Tongue (tissue), 1 donor: ENCODE measurements at regions not wholly inside any gene's neighbourhood (a gene's known extent, or its start where the extent isn't known, plus 50 kb on each side); places are given as distances from the start of the nearest gene placed in this dataset.

Experiments used
- DNase-seq: peaks from one replicate; pipeline ENCODE4 v3.0.0-alpha.2; 2015

DNA sequence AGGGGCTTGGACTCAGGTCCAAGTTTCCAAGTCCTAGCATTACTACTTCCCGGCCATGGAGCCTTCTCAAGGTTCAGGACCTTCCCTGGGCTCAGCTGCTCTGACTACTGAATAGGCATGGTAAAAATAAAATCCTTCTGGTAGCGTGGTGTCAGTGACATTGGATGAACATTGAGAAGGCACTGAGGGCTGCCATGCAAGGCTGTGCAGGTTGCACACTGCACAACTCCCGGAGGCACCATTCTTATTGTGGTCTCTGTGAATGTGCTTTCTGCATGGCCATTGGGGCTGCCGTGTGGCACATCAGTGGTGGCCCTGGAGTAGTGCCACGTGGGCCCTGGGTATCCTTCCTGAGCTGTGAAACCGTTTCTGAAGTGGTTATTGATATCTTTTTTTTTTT is 250.2 kb upstream of the CIBAR2 start:
- no peak for DNase-seq

DNA sequence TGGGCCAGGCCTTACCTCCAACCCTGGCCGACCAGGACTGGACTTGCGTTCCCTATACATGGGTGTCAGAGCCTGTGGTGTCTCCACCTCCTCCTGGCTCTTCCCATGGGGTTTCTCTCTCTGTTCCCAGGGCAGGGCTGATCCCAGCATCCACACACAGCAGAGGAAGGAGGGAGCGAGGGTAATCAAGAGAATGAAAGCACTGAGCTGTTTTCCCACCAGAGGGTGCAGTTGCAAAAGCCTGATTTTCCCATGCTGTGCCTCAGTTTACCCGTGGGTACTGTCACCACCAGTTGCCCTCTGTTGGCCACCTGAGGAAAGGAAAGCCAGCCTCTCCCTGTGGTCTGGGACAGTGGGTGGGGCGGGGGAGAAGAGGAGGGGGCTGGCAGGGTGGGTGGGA is 249.7 kb upstream of the GSE1 start:
- no peak for DNase-seq

DNA sequence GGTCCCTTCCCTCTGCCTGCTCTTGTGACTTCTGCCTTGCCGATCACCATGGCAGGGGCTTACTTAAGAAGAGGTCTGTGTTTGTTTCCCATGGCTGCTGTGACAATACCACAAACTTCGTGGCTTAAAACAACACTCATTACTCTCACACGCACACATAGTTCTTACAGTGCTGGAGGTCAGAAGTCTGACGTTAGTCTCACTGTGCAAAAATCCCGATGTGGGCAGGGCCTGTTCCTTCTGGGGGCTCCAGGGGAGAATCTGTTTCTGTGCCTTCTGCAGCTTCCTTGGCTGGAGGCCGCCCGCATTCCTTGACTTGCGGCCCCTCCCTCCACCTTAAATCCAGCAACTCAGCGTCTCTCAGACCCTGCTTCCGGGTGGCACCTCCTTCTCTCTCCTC is 249.2 kb upstream of the GSE1 start:
- no peak for DNase-seq

DNA sequence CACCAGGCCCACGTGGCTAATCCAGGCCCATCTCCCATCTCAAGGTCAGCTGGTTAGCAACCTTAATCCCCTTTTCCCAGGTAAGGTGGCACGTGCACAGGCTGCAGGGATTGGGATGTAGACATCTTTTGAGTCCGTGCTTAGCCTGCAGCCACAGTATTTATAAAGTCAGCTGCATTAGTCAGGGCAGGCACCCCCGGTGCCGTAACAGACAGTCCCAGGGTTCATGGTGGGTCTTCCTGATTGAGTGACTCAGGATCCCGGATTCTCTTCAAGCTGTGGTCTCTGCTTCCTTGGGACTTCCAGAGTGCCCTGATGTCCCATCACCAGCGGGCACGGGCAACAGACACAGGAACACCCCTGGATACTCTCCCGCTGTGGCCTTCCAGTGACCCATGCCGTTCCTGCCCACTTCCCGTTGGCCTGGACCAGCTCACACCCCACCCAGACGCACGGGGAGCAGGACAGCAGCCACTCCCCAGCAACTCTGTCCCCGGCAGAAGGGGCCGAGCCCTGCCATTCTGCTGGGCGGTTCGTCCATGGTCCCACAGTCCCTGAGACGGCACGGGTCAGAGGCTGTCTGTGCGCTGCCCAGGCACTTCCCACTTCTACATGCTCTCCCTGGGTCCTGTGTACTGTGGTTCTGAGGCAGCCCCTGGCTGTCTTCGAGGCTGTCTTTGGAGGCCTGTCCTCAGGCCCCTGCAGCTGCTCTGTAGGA is 248.6 kb upstream of the GSE1 start:
- DNase-seq = no peak

DNA sequence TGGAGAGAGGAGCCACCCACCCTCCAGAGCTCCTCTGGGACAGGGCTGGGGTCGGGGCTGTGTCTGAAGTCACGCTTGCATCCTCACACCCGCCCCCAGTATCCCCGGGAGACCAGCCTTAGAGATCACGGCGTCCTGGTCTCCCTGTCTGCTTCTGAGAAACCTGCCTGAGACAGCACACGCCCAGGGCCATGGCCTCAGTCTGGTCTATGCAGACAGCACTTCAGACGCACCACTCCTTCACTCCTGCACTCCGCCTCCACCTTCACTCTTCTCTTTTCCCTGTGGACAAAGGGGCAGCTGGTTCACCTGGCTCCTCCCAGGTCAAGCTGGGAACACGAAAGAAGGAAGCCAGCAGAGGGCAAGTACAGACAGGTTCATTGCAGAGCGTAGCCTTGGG is 248.0 kb upstream of the GSE1 start:
- no peak for DNase-seq

DNA sequence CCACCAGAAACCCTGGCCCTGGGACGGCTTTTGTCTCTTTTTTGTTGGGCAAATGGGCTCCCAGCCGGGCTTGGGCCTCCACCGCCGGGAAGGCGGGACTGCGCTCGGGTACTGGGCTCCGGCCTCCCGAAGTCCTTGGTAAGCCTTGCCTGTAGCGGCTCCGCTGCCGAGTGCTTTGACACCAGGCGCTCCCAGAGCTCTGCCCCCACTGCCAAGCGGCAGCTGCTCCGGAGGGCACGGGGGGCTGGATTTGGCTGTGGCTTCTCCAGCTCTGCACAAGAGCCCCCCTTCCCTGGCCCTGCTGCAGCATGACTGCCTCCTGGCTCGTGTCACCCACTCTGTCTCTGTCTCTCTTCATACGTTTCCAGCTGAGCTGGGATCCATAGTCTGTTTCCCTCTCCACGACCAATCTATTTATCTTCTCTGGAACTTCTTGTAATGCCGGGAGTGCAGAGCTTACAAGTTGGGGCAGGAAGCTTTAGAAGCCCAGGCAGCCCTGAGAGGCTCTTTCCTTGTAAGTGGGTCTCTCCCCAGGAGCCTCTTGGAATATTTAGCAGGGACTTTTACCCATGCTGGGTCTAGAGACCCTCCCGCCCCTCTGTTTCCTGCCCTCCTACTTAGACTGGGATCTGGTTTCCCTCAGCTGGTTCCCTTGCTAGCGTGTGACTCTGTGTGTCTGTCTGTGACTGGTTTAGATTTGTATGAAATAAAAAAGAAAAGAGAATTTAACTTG is 246.9 kb upstream of the GSE1 start:
- peak; percentile 95 for DNase-seq

DNA sequence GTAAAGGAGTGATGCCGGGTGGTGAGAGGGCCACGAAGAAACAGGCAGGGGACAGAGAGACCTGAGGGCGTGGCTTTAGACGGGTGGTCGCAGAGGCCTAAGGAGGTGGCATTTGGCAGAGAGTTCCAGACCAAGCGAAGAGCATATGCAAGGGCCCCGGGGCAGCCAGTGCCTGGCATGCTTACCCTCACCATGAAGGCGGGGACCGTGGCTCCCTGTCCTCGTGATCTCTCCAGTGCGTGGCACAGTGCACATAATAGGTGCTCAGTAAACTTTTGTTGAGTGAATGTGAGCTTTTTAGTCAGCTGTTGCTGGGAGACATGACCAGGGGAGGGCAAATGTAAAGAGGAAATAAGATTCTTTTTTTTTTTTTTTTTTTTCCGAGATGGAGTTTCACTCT is 245.6 kb upstream of the GSE1 start:
- DNase-seq = no peak

DNA sequence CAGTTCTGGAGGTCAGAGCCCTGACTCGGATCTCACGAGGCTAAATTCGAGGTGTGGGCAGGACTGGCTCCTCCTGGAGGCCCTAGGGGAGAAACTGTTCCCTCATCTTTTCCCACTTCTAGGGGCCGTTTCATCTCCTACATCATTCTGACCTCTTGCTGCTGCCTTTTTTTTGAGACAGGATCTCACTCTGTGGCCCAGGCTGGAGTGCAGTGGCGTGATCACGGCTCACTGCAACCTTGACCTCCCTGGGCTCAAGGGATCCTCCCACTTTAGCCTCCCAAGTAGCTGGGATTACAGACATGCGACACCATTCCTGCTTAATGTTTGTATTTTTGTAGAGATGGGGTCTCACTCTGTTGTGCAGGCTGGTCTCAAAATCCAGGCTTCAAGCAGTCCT is 244.1 kb upstream of the GSE1 start:
- DNase-seq = no peak

DNA sequence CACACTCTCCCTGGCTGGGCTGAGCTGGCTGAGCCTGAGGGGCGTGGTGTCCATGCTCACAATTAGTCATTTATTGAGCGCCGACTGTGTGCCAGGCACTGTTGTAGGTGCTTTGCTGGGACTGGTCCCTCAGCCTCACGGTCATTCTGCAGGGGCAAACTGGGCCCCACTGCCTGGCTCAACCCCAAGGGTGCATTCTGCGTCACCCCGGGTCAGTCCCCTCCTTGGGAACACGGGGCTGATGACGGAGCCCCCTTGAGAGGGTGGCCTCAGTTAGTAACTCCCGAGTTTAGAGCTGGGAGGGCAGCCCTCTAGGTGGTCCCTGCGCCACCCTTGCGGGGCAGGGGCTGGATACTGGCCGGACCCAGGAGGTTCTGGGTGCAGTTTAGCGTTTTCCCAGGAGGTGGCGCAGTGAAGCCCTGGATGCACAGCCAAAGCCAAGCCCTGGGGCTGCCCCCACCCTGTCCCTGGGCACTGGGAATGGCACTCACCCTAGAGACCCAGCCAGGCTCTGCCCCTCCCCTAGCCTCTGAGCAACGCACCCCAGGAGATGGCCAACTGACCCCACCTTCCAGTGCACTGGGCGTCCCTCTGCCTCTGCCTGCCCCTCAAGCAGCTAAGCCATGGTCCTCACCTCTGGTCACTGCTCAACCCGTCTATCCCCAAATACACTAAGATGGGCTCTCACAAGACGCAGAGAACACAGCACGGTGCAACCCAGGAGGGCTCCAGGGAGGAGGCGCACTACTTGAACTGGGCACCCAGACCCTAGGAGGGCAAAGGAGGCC is 243.2 kb upstream of the GSE1 start:
- DNase-seq = no peak

DNA sequence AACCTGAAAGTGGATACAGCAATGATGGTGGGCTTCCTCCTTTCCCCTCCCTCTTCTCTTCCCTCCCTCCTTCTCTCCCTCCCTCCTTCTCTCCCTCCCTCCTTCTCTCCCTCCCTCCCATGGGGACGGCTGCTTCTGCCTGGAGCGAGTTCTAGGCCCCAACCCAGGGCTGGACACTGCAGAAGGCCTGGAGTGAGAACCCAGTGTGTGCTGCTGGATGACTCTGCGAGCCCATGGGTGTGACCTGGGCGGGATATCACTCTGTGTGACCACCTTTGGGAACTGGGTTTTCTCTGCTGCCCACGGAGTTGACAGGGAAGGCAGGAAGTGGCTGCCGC is 242.6 kb upstream of the GSE1 start:
- DNase-seq = no peak

DNA sequence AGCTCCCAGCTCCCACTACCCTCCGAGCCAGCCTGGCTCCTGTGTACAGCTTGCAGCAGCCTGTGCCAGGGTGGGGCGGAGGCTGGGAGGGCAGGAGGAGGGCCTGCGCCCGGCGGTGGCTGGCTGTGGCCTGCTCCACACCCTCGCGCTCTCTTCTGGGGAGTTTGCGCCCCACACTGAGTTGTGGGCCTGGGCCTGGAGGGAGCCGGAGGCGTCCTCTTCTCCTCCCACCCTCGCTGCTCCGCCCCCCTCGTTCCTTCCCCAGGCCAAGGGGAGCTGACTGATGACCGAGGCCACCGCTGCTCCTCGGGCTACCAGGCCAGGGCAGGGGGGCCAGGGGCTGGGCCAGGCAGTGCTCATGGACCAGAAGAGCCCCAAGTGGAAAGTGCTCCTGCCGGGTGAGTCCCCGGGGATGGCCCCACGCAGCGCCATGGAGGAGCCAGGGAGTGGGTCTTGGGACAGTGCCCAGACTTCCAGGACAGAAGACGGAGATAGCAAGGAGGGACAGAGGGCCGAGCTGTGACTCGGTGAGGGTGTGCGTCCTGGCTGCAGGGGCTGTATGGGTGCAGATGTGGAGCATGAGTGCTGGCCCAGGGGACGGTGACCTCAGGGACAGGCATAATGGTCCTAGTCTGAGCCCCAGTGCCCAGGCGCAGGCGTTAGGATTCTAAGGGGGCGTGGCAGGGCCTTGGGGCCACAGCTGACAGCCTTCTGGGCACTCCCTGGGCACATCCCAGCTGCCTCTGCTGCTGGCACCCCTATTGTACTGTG is 242.1 kb upstream of the GSE1 start:
- peak; percentile 80 for DNase-seq

DNA sequence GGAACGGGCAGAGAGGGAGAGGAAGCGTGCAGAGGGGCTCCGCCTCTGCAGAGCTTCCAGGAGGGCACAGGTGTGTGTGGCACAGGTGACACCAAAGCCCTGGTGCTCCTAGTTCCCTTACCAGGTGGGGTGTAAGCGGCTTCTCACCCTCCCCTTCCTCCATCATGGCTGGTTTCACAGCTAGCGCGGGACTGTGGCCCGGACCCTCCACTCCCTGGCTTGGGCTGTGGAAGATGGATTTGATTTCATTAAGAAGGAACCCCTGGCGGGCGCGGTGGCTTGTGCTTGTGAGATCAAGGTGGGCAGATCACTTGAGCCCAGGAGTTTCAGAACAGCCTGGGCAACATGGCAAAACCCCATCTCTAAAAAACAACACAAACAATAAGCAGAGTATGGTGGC is 241.2 kb upstream of the GSE1 start:
- no peak for DNase-seq

DNA sequence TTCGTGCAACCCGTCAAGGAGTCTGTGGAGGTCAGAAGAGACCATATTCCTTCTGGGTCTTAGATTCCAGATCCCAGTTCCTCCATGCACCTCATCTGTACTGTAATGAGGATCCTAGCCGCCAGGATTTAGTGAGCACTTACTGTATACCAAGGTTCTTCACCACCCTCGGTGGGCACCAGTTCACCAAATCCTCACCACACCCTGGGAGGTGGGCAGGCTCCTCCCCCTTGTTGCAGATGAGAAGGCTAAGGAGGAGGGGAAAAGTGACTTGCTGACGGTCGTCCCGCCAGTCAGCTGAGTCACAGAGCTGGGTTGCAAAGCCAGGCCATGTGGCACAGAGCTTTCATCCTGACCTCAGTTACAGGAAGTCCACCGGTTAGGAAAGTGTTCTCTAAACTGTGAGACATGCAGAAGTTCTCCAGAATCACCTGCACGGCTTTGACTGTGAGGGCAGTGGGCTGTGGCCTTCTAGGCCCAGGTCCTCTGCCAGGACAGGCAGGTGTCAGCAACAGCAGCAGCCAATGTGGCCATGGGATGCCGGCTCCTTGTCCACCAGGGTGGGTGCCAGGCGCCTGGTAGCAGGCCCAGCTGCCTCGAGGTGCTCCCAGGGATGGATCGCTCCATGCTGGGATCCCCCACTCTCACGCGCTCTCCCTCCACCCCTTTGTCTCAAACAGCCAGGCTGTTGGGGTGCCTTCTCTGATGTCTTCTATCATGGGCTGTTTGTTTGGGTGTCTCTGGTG is 240.3 kb upstream of the GSE1 start:
- no peak for DNase-seq

DNA sequence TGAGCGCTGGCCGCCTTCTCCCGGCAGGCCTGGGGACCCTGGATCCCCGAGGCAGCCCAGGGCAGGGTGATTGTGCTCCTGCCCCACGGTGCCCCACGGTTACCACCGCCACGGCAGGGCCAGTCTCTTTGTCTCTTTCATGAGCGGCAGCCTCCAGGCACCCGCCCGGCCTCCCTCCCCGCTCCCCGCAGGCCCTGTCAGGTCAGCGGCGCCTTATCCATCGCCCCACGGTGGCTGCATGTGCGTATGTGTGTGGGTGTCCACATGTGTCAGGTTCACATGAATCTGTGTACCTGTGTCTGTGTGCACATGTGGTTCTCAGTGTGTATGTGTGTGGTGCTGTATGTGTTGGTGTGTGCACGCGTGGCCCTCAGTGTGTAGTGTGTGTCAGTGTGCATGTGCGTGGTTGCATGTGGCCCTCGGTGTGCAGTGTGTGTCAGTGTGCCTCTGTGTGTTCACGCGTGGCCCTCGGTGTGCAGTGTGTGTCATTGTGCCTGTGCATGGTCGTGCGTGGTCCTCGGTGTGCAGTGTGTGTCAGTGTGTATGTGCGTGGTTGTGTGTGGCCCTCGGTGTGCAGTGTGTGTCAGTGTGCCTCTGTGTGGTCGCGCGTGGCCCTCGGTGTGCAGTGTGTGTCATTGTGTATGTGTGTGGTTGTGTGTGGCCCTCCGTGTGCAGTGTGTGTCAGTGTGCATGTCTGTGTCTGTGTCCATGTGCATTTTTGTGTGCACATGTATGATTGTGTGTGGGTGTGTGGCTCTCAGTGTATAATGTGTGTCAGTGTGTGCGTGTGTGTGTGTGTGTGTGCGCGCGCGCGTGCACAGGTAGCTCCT is 239.2 kb upstream of the GSE1 start:
- no peak for DNase-seq

DNA sequence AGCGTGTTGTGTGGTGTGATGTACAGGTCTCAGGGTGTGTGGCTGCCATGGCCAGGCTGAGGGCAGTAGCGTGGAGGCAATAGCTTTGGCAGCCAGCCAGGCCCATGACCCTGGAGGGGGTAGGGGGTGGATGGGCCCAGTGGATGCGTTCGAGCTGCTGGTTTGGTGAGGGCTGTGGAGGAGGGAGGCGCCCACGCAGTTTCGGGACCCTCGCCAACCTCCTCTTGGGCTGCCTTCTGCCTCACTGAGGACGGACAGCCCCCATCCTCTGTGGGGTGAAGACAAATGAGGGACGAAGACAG is 238.6 kb upstream of the GSE1 start:
- no peak for DNase-seq

DNA sequence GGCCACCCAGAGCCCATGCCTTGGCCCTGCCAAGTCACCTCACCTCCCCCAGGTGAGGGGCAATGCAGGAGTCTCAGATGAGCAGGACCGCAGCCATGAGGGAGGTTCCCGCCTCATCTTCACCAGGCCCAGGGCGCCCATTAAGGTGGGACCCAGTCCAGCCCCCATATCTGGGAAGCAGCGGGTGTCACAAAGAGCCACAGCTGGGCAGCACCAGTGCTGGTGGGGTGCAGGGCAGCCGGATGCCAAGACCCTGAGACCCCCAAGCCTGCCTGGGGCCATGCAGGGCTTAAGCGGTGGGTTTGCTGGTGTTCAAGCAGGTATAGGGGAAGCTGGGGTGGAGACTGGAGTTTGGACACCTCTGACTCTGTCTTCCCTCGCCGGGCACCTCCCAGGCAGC is 237.8 kb upstream of the GSE1 start:
- no peak for DNase-seq

DNA sequence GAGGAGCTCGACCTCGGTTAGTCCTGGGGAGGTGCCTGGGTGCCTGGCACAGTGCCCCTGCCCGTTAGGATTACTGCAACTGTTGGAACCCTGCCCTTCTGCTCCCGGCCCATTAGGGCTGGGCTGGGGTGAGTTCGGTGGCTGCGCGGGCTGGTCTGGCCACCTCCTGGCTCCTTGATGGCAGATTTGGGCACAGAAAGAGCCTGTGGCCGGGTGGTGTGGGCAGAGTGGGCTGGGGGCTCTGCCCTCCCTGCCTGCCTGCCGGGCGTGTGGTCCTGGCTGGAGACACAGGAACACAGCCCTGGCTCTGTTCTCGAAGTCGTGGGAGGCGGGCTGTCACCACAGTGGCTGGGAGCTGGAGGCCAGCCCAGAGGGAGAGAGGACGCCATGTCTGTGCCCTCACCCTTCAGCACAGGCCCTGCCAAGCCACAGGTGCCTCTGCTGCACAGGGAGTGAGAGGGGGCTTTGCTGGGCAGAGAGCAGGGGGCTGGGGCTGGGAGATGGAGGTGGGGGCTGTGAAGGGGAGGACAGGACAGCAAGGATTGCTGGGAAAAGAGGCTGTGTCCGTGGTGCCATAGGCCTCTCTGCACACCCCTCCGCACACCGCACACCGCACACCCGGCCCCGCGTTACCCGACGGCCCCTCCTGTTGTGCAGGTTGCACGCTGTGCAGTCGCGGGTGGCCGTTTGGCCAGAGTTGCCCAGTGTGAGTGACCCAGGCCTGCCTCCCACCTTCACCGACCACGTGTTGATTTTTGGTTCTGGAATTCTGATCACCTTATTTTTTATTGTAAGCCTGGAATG is 236.6 kb upstream of the GSE1 start:
- DNase-seq = peak; percentile 68

DNA sequence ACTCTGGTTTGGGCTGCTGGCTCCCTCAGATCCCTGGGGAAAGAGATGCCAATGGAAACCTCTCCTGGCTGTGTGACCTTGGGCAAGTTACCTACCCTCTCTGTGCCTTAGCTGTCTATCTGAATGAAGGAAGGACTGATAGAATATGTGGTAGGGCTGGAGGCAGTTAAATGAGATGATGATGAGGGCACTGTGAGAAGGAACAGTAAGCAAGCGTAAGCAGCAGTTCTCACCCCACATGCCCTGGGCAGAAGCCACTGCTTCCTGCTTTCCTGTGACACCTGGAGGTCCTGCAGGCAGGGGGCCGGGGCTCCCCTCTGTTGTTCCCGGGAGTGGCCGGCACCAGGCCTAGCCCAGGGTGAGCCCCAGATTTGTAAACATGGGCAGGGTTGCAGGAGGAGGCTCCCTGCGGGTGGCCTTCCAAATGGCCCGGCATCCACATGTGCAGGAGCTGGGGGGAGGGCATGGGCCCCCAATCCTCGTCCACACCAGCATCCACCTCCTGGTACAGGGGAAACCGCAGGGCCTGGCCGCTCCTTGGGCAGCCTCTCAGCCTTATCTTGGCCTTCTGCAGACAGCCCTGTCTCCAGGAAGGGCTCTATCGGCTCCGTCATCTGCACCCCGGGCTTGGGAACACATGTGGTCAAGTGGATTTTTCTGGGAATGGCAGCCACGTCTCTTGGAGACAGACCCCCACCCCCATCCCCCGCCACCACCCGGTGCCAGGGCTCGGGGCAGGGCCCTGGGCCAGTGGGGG is 235.6 kb upstream of the GSE1 start:
- DNase-seq = no peak
